Upper lobe of left lung (tissue), 4 donors: ENCODE measurements at regions not wholly inside any gene's neighbourhood (a gene's known extent, or its start where the extent isn't known, plus 50 kb on each side); places are given as distances from the start of the nearest gene placed in this dataset.

Experiments
- CTCF ChIP-seq, 6 experiments: fragments of 450-650 bp in 4 of 6; fragments of 200-600 bp in 2 of 6; sonication (generic) in 2 of 6; IDR thresholded peaks; one replicate each; pipeline ENCODE4 v1.5.1; 2016 to 2019; ENCODE audit warnings: antibody characterized with exemption in 6 of 6
- POLR2A ChIP-seq, 4 donors: fragments of 450-650 bp; IDR thresholded peaks; one replicate each; pipeline ENCODE4 v1.5.1; 2016 to 2017; ENCODE audit warnings: antibody characterized with exemption in 4 of 4, mild to moderate bottlenecking in 2 of 4
- POLR2AphosphoS5 ChIP-seq, 2 donors: sonication (generic); formaldehyde crosslinking; IDR thresholded peaks; one replicate each; pipeline ENCODE4 v1.5.1; 2017; ENCODE audit warnings: antibody characterized with exemption in 2 of 2

DNA sequence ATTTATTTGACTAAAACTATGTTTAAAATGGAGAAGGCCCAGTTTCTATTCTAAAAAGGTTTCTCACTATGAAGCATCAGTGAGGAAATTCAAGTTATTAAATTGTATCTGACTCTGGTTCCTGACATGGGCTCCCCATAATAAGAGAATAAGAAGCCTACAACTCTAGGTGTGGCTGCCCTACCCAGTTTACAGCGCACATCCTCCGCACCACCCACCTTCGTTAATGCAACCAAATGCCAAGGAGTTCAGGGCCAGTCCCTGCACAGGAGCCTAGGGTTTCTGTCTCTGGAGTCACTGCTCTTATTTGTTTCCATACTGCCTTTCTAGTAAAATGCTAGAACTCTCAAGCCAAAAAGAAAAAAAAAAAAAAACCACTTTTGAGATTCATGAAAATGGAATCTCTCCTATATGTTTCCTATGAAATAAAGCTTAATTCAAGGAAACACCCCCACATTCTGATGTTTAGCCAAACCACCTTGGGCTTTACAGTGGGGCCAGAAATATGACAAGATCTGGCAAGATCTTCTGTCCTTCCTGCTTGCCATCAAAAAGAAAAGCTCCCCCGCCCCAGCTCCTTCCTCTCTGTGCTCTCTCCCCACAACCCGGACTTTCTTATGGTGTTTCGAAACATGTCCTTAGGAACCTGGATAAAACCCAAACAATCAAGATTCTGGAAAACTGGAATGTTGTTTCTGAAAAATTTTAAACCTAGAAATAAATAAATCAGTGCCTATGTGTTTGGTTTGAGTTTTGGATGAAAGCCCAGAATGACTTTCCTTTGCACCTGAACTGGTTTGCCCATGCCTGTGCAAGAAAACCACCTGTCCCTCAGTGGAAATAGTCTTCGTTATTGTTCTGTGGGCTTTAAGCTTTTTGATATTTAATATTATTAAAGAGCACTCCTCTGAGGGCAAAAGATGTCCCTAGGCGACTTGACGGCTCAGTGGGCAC is 136.7 kb downstream of the SP3 start:
- no peak for TF ChIP-seq CTCF (IDR thresholded peaks at IDR 0.05)
- TF ChIP-seq POLR2A (IDR thresholded peaks at IDR 0.05), result no peak
- no peak for TF ChIP-seq POLR2AphosphoS5 (IDR thresholded peaks at IDR 0.05)
